Cardiac septum (tissue), 1 donor: ENCODE measurements at regions not wholly inside any gene's neighbourhood (a gene's known extent, or its start where the extent isn't known, plus 50 kb on each side); places are given as distances from the start of the nearest gene placed in this dataset.
"Not testable (repeated sequence)": the region's sequence is repeated elsewhere in the genome, so short reads cannot be mapped to it uniquely, and the experiment has no call there.

ENCODE experiments used
- DNase-seq: peaks from one replicate; pipeline ENCODE4 v3.0.0-alpha.2; 2020; ENCODE audit warnings: low spot score
- intact Hi-C: fragments of 100-400 bp; cut with DNase I; formaldehyde crosslinking; loops from one replicate; pipeline ENCODE4 v1.14.0; 2022
- donor health status: DM: no; HTN: no; CAD: no.

- no peak for DNase-seq
- intact Hi-C loops, result no loop called here
Observed at GRCh38 chr2:210844016-210844415, 287.6 kb downstream of the CPS1 start.

DNA sequence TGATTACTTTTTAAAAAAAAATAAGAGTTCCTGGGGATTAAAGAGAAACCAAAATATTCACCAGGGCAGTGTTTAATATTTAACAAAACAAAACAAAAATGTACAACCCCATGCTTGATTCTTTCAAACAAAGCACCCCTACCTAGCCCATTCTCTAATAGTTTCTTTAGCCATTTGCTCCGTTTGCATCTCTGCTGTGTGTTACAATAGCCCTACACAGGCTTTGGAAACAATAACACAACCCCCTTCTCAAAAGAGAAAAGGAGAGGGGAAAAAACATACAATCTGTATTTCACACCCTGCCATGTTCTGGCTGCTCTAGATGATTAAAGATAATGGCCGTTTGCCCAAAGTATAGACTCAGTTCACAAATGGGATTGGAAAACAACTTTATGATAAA, 302.9 kb downstream of the CPS1 start:
- DNase-seq, result no peak
- intact Hi-C loops, result no loop called here

- intact Hi-C loops, result no loop called here
- DNase-seq, result no peak
Observed at GRCh38 chr2:210860276-210860675, 303.9 kb downstream of the CPS1 start.

GRCh38 chr2:210861038-210861665, 304.8 kb downstream of the CPS1 start:
- intact Hi-C loops, result no loop called here

DNA sequence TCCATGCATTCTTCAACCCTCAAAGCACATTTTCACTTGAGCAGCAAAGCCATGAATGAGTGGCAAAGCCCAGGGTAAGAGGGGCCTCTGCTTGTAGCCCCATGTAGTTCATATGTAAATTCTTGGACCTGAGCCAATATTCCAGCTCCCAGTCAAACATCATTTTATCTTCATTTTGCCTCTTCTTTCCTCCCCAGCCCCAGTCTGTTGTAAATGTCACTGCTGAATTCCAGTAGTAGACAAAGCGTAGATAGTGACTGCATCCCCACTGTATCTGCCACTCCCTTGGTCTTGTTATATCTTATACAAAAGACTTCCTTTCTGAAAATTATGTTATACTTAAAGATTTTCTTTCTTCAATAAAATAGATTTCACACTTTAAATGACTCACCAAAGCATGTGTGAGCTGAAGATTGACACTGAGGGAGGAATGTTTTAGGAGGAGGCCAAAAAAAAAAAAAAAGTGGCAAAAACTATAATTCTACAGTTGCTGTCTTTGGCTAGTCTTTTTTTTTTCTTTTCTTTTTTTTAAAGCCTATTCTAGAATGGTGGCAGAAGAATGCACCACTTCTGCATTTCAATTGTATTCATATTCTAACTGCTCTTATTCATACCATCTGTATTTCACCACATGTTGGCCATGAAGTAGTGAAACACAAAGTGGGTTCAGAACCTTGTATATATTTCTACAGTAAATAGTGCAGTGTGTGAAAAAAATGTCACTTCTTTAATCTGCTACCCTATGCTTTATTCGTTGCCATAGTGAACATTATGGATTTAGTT, 306.1 kb downstream of the CPS1 start:
- intact Hi-C loops, result no loop called here
- no peak for DNase-seq

More at GRCh38 chr2:210861038-210861665, 304.8 kb downstream of the CPS1 start:
- DNase-seq, result no peak

DNA sequence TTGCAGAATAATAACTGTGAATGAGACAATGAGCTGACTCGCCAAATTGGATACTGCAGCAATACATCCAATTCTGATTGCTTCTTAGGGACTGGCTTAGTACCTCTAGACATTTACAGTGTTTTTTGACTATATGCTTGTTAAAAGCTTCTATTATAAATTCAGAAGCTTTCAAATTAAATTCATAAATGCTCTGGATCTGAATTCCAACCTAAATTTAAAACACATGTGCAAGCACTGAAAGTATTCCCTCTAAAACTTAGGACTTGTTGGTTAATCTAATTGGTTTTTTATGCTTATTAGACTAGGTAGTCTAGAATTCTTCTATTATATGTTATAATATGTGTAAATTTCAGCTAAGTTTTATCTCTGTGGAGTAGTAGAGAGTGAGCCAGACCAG, 306.9 kb downstream of the CPS1 start:
- no peak for DNase-seq
- intact Hi-C loops, result no loop called here

GRCh38 chr2:210871566-210871965, 315.2 kb downstream of the CPS1 start:
- DNase-seq, intact Hi-C loops: not testable (repeated sequence)

GRCh38 chr2:210873631-210874030, 317.2 kb downstream of the CPS1 start:
- intact Hi-C loops, result no loop called here
- DNase-seq, result no peak

DNA sequence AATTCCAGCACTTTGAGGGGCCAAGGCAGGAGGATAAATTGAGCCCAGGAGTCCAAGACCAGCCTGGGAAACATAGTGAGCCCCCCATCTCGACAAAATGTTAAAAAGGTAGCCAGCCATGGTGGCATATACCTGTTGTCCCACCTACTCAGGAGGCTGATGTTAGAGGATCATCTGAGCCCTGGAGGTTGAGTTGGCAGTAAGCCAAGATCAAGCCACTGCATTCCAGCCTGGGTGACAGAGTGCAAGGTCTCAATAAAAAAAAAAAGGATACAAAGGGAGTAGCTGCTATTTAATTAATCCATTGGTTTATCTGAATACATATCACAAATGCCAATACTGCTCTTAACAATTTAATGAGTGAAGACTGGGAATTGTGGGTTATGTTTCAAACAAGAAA, 327.8 kb downstream of the CPS1 start:
- intact Hi-C loops, result no loop called here

GRCh38 chr2:210888035-210888434, 331.6 kb downstream of the CPS1 start:
- no peak for DNase-seq
- intact Hi-C loops, result no loop called here

More for the DNA sequence above, 327.8 kb downstream of the CPS1 start:
- DNase-seq, result no peak

GRCh38 chr2:210895132-210895531, 338.7 kb downstream of the CPS1 start:
- DNase-seq, result no peak
- intact Hi-C loops, result no loop called here

DNA sequence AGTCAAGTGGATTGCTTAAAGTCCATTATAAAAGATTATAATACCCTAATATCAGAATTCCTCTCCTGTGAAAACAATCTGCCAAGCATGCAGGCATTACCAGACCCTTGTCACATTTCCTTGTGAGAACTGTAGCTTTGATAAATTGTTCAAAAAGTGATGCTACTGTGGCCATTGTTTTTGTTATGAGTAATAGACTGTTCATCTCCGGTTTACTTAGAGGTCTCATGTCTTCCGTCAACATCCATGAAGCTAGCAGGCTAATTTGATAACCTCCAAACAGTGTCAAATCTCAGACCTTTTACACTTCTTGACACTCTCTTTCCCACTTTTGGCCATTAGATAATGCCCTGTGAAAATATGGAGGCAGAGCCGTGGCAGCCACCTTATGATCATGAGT, 342.7 kb downstream of the CPS1 start:
- DNase-seq, result no peak
- intact Hi-C loops, result no loop called here

DNA sequence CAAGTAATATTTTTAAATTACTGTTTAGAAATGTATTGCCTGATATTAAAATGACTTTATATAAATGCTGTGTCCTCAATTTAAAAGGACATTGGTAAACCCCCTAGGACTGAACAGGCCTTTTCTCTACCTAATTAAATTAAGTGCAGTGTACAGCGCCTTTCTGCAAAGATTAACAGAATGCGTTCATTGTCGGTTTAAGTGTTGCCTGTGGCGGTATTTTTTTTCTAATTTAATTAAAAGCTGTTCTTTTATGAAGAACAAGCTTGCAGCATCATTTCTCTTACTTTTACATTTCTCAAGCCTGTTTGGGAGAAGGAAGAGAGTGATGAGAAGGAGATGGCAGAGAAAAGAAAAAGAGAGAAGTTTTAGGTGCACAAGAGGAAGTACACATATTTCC, 344.9 kb downstream of the CPS1 start:
- no peak for DNase-seq
- intact Hi-C loops, result no loop called here

- intact Hi-C loops, result loop anchor here (5.0 kb wide), 1 partner anchor 205 kb away; no protein-coding TSS in a partner anchor
Observed at GRCh38 chr2:210912779-210913178, 356.4 kb downstream of the CPS1 start.

GRCh38 chr2:210913461-210913860, 357.1 kb downstream of the CPS1 start:
- no peak for DNase-seq
- intact Hi-C loops, result loop anchor here (5.0 kb wide), 1 partner anchor 206 kb away; no protein-coding TSS in a partner anchor

More at GRCh38 chr2:210912779-210913178, 356.4 kb downstream of the CPS1 start:
- no peak for DNase-seq

DNA sequence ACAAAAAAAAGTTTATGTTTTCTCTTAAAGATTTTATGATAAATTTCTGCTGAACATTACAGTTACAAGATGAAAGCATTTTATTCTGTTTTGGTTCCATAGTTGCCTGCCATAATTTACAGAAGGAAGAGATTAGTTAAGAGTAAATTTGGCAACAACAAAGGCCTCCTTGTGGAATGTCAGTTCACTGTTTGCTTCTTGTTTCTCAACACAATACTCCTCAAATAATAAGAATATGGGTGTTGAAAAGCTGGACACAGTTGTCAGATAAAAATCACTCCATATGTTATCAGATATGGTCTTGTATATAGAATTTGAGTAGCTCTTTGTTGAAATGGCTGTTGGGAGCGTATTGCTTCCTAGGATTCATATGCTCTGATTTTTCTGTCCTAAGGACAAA, 359.5 kb downstream of the CPS1 start:
- intact Hi-C loops, result no loop called here
- no peak for DNase-seq

GRCh38 chr2:210917465-210917864, 361.1 kb downstream of the CPS1 start:
- intact Hi-C loops, result no loop called here
- no peak for DNase-seq

DNA sequence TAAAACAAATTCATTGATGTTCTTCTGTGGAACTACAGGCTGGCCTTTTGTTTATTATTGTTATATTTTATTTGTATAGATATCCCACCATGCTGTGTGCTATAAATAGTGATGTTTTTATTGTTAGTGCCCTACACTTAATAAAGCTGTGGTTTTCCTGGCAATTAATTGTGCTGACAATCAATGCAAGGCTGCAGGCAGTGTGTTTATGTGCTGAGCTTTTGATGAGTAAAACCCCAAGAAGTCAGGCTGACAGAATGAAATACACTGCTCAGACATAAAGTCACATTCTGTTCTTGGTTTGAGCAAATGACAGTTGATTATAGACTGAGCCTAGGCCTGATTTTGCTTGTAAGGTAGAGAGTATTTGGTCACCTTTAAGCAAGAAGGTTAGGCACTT, 362.7 kb downstream of the CPS1 start:
- DNase-seq, result no peak
- intact Hi-C loops, result no loop called here

GRCh38 chr2:210922419-210922818, 366.0 kb downstream of the CPS1 start:
- no peak for DNase-seq
- intact Hi-C loops, result no loop called here

DNA sequence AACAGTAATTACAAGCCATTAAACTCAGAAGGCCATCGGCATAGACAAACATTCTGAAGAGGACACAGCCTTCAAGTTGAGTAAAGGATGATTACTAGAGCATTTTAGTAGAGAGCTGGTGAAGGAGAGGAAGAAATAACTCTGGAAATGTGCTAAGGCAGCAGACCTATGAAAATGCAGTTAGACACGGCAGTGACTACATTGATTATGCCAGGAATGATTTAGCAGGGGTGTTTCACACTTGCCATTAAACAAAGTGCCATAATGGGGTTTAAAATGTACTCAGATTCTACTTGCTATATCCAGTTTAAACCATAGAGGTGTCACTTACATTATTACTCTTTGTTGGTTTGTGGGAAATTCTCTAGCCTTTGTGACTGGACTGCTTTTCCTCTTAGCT, 372.3 kb downstream of the CPS1 start:
- intact Hi-C loops, result no loop called here

DNA sequence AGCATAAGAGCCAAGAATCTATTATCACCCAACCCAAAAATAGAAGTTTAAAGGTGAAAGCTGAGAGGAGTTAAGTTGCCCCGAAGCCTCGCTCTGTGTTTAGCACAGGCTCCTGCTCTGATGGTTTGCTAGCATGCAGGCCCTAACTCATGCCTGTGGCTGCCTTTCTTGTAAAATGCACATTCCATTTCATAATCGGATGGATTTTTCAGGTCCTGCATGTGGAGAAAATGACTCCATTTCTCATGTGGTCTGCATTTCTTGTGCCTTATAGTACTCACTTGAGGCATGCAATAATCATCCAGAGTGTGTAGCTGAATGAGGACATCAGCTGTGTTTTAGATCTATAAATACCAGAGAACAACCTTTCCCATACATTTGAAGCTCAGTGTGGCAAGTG, 381.8 kb downstream of the CPS1 start:
- DNase-seq, result no peak
- intact Hi-C loops, result no loop called here

More for the DNA sequence above, 372.3 kb downstream of the CPS1 start:
- DNase-seq, result no peak
